Duodenal mucosa (tissue), 2 donors: ENCODE measurements at regions not wholly inside any gene's neighbourhood (a gene's known extent, or its start where the extent isn't known, plus 50 kb on each side); places are given as distances from the start of the nearest gene placed in this dataset.
"Not testable (repeated sequence)": the region's sequence is repeated elsewhere in the genome, so short reads cannot be mapped to it uniquely, and the experiment has no call there.

Source experiments
- H3K27ac ChIP-seq: one replicate; pipeline ENCODE4 v1.7.0; 2013; ENCODE audit warnings: low read depth, low read length
- H3K27me3 ChIP-seq, 2 donors: one replicate each; pipeline ENCODE4 v1.7.0; 2013; ENCODE audit warnings: low read length in 2 of 2, control low read depth in 1 of 2; ENCODE audit not compliant: insufficient read depth in 2 of 2, control insufficient read depth in 1 of 2
- H3K36me3 ChIP-seq, 2 donors: one replicate each; pipeline ENCODE4 v1.7.0; 2013; ENCODE audit warnings: low read length in 2 of 2, control low read depth in 1 of 2; ENCODE audit not compliant: insufficient read depth in 2 of 2, control insufficient read depth in 1 of 2
- H3K4me1 ChIP-seq, 2 donors: one replicate each; pipeline ENCODE4 v1.7.0; 2013; ENCODE audit warnings: low read length in 2 of 2, control low read depth in 1 of 2; ENCODE audit not compliant: insufficient read depth in 2 of 2, control insufficient read depth in 1 of 2
- H3K4me3 ChIP-seq, 2 donors: one replicate each; pipeline ENCODE4 v1.7.0; 2013; ENCODE audit warnings: low read length in 2 of 2, low read depth in 1 of 2
- H3K9ac ChIP-seq, 2 donors: one replicate each; pipeline ENCODE4 v1.7.0; 2013; ENCODE audit warnings: low read length in 2 of 2, low read depth in 1 of 2
- H3K9me3 ChIP-seq, 2 donors: one replicate each; pipeline ENCODE4 v1.7.0; 2013; ENCODE audit warnings: low read length in 2 of 2, control low read depth in 1 of 2; ENCODE audit not compliant: control insufficient read depth in 1 of 2

DNA sequence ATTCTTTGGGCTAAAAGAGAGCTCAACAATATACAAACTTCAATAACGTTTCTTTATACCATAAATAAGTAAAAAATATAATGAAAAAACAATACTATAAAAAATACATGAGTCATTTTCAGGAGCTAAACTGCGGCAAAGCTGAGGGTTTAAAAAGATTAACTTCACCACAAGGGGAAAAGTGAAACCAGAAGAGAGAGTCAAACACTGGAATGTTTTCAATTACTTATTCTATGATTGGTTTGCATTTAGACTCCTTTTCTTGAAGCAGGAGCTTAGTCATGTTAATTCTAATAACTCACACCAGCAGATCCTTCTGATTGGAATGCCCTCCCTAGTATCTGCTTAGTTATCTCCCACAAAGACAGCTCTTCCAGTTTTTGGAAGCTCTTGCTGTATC is 627.3 kb downstream of the UTRN start:
- Histone ChIP-seq H3K4me1 (no peaks in the 10 kb centered on the region), H3K27ac (no peak overlapping the region), H3K9ac (no peak overlapping the region), H3K9me3 (no peaks in the 10 kb centered on the region), H3K36me3 (no peaks in the 10 kb centered on the region), H3K27me3 (no peaks in the 10 kb centered on the region), H3K4me3 (no peak overlapping the region)

GRCh38 chr6:144918073-144918472 is 632.9 kb downstream of the UTRN start:
- Histone ChIP-seq H3K36me3 (no peaks in the 10 kb centered on the region), H3K27me3 (no peaks in the 10 kb centered on the region), H3K4me1 (peaks cover 0 to 7% of the 10 kb centered on the region in 2 donors), H3K4me3 (no peak overlapping the region), H3K9me3 (no peaks in the 10 kb centered on the region), H3K9ac (no peak overlapping the region), H3K27ac (no peak overlapping the region)

- Histone ChIP-seq H3K9ac (no peak overlapping the region), H3K9me3 (no peaks in the 10 kb centered on the region), H3K4me3 (no peak overlapping the region), H3K36me3 (no peaks in the 10 kb centered on the region), H3K4me1 (peaks cover 0 to 7% of the 10 kb centered on the region in 2 donors), H3K27me3 (no peaks in the 10 kb centered on the region), H3K27ac (no peak overlapping the region)
These were observed 634.4 kb downstream of the UTRN start for GRCh38 chr6:144919560-144919959.

GRCh38 chr6:144920391-144920961 is 635.3 kb downstream of the UTRN start:
- H3K4me1 ChIP-seq, result peaks cover 0 to 7% of the 10 kb centered on the region in 2 donors

DNA sequence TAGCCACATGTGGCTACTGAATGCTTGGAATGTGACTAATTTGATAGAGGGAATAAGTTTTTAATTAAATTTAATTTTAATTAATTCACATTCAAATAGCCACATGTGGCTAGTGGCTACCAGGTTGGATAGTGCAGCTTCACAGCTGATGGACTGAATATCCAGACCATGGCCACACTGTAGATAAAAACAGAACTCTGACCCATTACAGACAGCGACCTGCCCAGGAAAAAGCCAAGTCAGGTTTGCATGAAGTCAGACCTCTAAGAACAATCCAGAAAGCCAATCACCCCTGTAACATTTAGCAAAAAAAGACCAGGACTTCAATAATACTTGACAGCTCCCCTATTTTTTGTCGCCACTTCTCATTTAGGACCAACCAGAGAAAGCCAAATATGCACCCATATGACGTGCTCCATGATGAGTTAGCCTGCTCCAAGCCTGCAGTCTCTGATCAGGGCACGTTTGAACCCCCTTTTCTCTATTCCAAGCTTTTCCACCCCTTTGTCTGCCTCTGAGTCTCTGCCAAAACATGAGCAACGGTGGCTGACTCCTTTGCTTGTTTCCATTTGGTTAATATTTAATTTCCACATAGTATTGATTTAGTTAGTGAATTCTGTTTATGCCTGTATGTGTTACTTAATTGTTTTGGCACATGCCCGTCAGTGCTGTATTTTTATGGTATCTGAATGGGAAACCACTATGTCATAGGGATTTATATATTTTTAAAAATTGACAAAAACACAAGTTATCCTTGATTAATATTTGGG is 636.3 kb downstream of the UTRN start:
- Histone ChIP-seq H3K4me3 (no peak overlapping the region), H3K27ac (no peak overlapping the region), H3K9ac (no peak overlapping the region), H3K9me3 (no peaks in the 10 kb centered on the region), H3K36me3 (no peaks in the 10 kb centered on the region), H3K4me1 (peaks cover 0 to 7% of the 10 kb centered on the region in 2 donors), H3K27me3 (no peaks in the 10 kb centered on the region)

More at GRCh38 chr6:144920391-144920961, 635.3 kb downstream of the UTRN start:
- H3K36me3 ChIP-seq, result no peaks in the 10 kb centered on the region
- H3K27me3 ChIP-seq, result no peaks in the 10 kb centered on the region
- H3K4me3 ChIP-seq, result no peak overlapping the region
- no peak overlapping the region for H3K9ac ChIP-seq
- no peak overlapping the region for H3K27ac ChIP-seq
- no peaks in the 10 kb centered on the region for H3K9me3 ChIP-seq

GRCh38 chr6:144922120-144922722 is 637.1 kb downstream of the UTRN start:
- H3K4me3 ChIP-seq, result no peak overlapping the region
- no peaks in the 10 kb centered on the region for H3K9me3 ChIP-seq

DNA sequence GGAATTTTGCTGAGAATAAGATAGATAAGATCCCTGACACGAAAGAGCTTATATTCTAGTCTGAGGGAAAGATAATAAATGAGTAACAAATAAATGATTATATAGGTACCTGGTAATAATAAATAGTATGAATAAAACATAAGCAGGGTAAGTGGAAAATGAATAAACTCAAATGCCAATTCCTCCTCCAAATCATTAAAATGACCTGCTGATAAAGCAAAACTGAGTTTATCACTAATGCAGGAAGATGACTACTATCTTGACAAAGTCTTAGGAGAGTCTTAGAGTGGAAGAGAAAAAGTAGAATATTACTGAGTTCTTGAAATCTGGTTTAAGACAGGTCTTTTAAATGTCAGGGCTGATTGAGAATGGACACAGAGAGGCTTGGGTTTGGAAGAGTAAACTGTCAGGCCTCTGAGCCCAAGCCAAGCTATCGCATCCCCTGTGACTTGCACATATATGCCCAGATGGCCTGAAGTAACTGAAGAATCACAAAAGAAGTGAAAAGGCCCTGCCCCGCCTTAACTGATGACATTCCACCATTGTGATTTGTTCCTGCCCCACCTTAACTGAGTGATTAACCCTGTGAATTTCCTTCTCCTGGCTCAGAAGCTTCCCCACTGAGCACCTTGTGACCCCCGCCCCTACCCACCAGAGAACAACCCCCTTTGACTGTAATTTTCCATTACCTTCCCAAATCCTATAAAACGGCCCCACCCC is 637.8 kb downstream of the UTRN start:
- H3K9ac ChIP-seq, H3K4me1 ChIP-seq, H3K36me3 ChIP-seq, H3K4me3 ChIP-seq, H3K27ac ChIP-seq, H3K27me3 ChIP-seq, H3K9me3 ChIP-seq: not testable (repeated sequence)

More at GRCh38 chr6:144922120-144922722, 637.1 kb downstream of the UTRN start:
- Histone ChIP-seq H3K4me1 (peaks cover 0 to 7% of the 10 kb centered on the region in 2 donors), H3K27ac (no peak overlapping the region), H3K9ac (no peak overlapping the region), H3K36me3 (no peaks in the 10 kb centered on the region), H3K27me3 (no peaks in the 10 kb centered on the region)

DNA sequence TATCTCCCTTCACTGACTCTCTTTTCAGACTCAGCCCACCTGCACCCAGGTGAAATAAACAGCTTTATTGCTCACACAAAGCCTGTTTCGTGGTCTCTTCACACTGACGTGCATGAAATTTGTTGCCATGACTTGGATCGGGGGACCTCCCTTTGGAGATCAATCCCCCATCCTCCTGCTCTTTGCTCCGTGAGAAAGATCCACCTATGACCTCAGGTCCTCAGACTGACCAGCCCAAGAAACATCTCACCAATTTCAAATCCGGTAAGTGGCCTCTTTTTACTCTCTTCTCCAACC is 638.3 kb downstream of the UTRN start:
- H3K9me3 ChIP-seq, H3K4me1 ChIP-seq, H3K36me3 ChIP-seq, H3K9ac ChIP-seq, H3K27me3 ChIP-seq, H3K4me3 ChIP-seq, H3K27ac ChIP-seq: not testable (repeated sequence)

DNA sequence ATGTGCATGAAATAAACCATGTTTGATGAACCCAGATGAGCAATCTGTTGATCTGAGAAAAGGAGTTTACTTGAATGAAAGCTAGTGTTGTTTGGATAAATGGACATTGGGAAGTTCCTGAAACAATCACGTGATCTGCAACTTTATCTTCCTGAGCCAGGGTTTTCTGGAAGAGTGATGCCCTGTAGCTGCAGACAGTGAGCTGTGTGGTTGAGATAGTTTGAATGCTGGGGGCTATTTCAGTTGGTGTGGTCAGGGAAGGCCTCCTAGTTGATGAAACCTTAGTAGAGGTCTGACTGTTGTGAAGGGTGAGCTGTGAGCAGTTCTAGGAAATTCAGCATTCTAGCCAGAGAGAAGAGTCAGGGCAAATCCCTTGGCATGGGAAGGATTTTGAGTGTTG is 643.7 kb downstream of the UTRN start:
- Histone ChIP-seq H3K4me1 (no peaks in the 10 kb centered on the region), H3K4me3 (no peak overlapping the region), H3K27me3 (no peaks in the 10 kb centered on the region), H3K9me3 (no peaks in the 10 kb centered on the region), H3K9ac (no peak overlapping the region), H3K36me3 (no peaks in the 10 kb centered on the region), H3K27ac (no peak overlapping the region)

DNA sequence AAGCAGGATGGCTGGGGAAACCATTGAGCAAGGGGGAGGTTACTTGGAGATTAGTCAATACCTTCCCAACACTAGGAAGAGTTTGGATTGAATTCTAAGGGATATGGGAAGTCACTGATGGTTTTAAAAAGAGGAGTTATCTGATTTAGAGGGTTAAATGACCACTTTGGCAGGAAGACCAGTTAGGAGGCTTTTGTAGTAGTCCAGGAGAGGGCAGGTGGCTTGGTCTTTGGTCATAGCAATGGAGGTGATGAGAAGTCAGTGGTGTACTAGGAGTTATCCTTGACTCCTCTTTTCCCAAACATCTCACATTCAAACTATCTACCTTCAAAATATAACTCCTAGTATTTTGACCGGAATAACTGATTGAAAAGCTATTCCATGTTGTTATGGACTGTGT is 644.1 kb downstream of the UTRN start:
- Histone ChIP-seq H3K27ac (no peak overlapping the region), H3K27me3 (no peaks in the 10 kb centered on the region), H3K4me3 (no peak overlapping the region)

More for the DNA sequence above, 644.1 kb downstream of the UTRN start:
- H3K36me3 ChIP-seq, result no peaks in the 10 kb centered on the region
- H3K4me1 ChIP-seq, result no peaks in the 10 kb centered on the region
- no peak overlapping the region for H3K9ac ChIP-seq
- no peaks in the 10 kb centered on the region for H3K9me3 ChIP-seq
